ENCODE measurements at regions not wholly inside any gene's neighbourhood (a gene's known extent, or its start where the extent isn't known, plus 50 kb on each side); places are given as distances from the start of the nearest gene placed in this dataset.

- H3K27ac ChIP-seq (ENCODE audit: low read depth in 1 of 2, low read length in 2 of 2), result no peak overlapping the region
- 72% methylated on average over 8 of the region's 13 CpGs for whole genome bisulfite sequencing (ENCODE audit: insufficient coverage)
- TF ChIP-seq CTCF (IDR thresholded peaks at IDR 0.05), result no peak
- peaks cover 2 to 11% (median 2%) of the 10 kb centered on the region in 3 donors for H3K27me3 Mint-ChIP-seq (ENCODE audit: low read depth in 3 of 3)
- H3K27me3 ChIP-seq (ENCODE audit: control insufficient read depth in 2 of 2, insufficient read depth in 2 of 2, low read length in 2 of 2), result no peaks in the 10 kb centered on the region
- peaks cover 0 to 3% of the 10 kb centered on the region in 2 donors for H3K9me3 ChIP-seq (replicated peaks in 1 of 2; ENCODE audit: control insufficient read depth in 1 of 2, insufficient read depth in 1 of 2, low read length in 2 of 2)
- H3K36me3 Mint-ChIP-seq, result no peaks in the 10 kb centered on the region
- H3K36me3 ChIP-seq (replicated peaks in 1 of 2; ENCODE audit: control insufficient read depth in 1 of 2, insufficient read depth in 2 of 2, low read length in 2 of 2), result no peaks in the 10 kb centered on the region
- no peaks in the 10 kb centered on the region for H4K20me1 ChIP-seq (ENCODE audit: insufficient read depth, low read length)
- H3K4me2 ChIP-seq (replicated peaks; ENCODE audit: extremely low read depth, low read length, poor library complexity, severe bottlenecking), result no peak overlapping the region
- no peaks in the 10 kb centered on the region for H3K4me1 Mint-ChIP-seq
- no peak overlapping the region for H3K27ac Mint-ChIP-seq
- DNase-seq, result no peak
- no peak overlapping the region for H3K4me3 Mint-ChIP-seq
- no peak overlapping the region for H3K4me3 ChIP-seq (replicated peaks in 1 of 3; ENCODE audit: low read depth in 2 of 3, low read length in 3 of 3)
- no peaks in the 10 kb centered on the region for H3K79me2 ChIP-seq (ENCODE audit: insufficient read depth, low read length)
- H3K9me3 Mint-ChIP-seq, result peaks cover 0 to 25% (median 6%) of the 10 kb centered on the region in 7 donors
- intact Hi-C loops (cut with micrococcal nuclease), result no loop called here
- no peak overlapping the region for H2AFZ ChIP-seq (ENCODE audit: insufficient read depth, low read depth, low read length, poor library complexity, severe bottlenecking)
- H3K9ac ChIP-seq (ENCODE audit: insufficient read depth, low read length, poor library complexity, severe bottlenecking), result no peak overlapping the region
- H3K4me1 ChIP-seq (ENCODE audit: control insufficient read depth in 1 of 2, insufficient read depth in 2 of 2, low read length in 2 of 2), result no peaks in the 10 kb centered on the region
These were observed 67.9 kb upstream of the STX16 start for GRCh38 chr20:58583176-58583575.

GRCh38 chr20:58580474-58580835 lies 65.3 kb upstream of the APCDD1L start:
- Histone ChIP-seq H3K27me3 (ENCODE audit: control insufficient read depth in 2 of 2, insufficient read depth in 2 of 2, low read length in 2 of 2) (no peaks in the 10 kb centered on the region), H3K9ac (ENCODE audit: insufficient read depth, low read length, poor library complexity, severe bottlenecking) (no peak overlapping the region), H3K9me3 (replicated peaks in 1 of 2; ENCODE audit: control insufficient read depth in 1 of 2, insufficient read depth in 1 of 2, low read length in 2 of 2) (peaks cover 0 to 3% of the 10 kb centered on the region in 2 donors), H3K27ac (ENCODE audit: low read depth in 1 of 2, low read length in 2 of 2) (no peak overlapping the region), H3K79me2 (ENCODE audit: insufficient read depth, low read length) (no peaks in the 10 kb centered on the region), H3K36me3 (replicated peaks in 1 of 2; ENCODE audit: control insufficient read depth in 1 of 2, insufficient read depth in 2 of 2, low read length in 2 of 2) (no peaks in the 10 kb centered on the region), H3K4me3 (replicated peaks in 1 of 3; ENCODE audit: low read depth in 2 of 3, low read length in 3 of 3) (no peak overlapping the region), H4K20me1 (ENCODE audit: insufficient read depth, low read length) (no peaks in the 10 kb centered on the region), H3K4me1 (ENCODE audit: control insufficient read depth in 1 of 2, insufficient read depth in 2 of 2, low read length in 2 of 2) (no peaks in the 10 kb centered on the region), H3K4me2 (replicated peaks; ENCODE audit: extremely low read depth, low read length, poor library complexity, severe bottlenecking) (no peak overlapping the region), H2AFZ (ENCODE audit: insufficient read depth, low read depth, low read length, poor library complexity, severe bottlenecking) (no peak overlapping the region)
- 90% methylated on average over 7 of the region's 7 CpGs for WGBS (ENCODE audit: insufficient coverage)
- intact Hi-C loops (cut with micrococcal nuclease), result no loop called here
- Mint-ChIP-seq H3K27ac (peak overlapping the region in 1 of 7 donors; percentile 26), H3K4me1 (no peaks in the 10 kb centered on the region), H3K9me3 (peaks cover 0 to 21% (median 6%) of the 10 kb centered on the region in 7 donors), H3K36me3 (no peaks in the 10 kb centered on the region), H3K27me3 (ENCODE audit: low read depth in 3 of 3) (peaks cover 3 to 8% (median 5%) of the 10 kb centered on the region in 3 donors), H3K4me3 (no peak overlapping the region)
- DNase-seq, result no peak
- no peak for TF ChIP-seq CTCF (IDR thresholded peaks at IDR 0.05)
